GM21619 (cell line): ENCODE measurements at regions not wholly inside any gene's neighbourhood (a gene's known extent, or its start where the extent isn't known, plus 50 kb on each side); places are given as distances from the start of the nearest gene placed in this dataset.
"Not testable (repeated sequence)": the region's sequence is repeated elsewhere in the genome, so short reads cannot be mapped to it uniquely, and the experiment has no call there.

Source experiments
- ATAC-seq: cut with Tn5 transposase; IDR thresholded peaks from one replicate; pipeline ENCODE4 v1.9.1; 2021; ENCODE audit not compliant: unreplicated experiment

DNA sequence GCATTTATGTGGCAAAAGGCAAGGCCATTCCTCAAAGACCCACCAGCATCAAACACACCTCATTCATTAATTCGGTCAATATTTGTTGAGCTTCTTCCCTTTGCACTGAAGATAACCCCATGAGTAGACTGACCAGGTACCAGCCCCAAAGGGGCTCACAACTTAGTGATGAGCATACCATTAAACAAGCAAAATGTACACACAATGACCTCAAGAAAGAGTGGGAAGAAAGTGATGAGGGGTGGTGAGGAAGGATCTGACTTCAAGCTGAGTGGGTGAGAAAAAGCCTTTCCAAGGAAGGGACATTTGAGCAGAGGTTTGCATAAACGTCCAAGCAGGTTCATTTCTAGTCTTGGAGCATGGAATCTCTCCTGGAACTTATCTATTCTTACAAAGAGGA, 562.5 kb downstream of the TOX3 start:
- no peak for ATAC-seq

DNA sequence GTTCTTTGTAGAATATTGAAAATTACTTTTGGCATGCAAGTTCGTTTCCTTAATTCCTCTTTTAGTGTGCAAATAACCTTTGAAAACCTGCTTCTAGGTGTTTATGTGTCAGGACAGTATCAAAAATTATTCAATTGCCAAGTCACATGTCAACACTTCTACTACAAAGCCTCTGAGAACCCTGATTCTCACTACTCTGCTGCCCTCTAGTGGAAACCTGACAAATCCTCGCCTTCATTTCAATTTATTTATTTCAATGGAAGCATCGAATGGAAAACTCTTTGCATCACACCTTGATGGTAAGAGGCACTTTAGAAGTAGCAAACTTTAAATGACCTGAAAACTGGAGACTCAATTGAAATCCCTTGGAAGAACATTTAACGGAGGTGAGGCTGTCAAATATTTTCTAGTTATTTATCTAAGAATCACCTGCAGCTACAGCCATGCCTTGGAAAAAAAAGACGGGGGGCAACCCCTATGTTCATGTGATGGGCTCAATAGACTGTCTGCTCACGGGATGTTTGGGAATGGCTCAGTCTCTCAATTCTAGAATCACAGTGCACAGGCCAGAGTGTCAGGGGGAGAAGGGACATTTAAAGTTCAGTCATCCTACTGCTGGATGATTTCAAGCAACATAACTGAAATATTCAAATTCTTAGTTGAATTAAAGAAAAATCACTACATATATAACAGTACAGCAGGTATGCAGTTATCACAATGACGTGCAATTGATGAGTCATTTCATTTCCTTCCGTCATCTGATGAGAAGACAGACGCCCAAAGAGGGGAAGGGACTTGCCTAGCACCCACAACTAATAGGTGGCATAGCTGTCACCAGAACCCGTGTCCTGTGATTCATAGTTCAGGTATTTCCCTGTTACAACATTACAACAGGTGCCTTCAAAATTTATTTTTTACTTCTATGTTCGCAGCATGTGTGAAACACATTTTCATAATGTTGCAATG, 563.9 kb downstream of the TOX3 start:
- no peak for ATAC-seq

DNA sequence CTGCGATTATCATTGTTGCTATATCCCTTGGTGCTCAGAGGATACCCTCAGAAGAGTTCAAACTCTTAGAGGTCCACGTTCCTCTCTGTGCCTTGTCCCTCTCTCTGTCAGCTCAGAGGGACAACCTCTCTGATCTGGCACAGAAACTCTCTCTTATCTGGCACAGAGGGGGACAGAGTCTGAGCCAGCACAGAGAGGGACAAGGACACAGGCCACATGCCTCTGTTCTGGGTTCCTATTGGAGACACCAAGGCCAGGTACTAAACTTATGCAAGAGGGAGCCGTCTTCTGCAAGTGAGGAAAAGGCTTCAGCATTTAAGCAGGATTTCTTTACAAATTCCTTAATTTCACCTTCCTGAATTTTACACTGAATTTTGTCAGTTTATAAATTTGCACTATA, 565.2 kb downstream of the TOX3 start:
- ATAC-seq: no peak

DNA sequence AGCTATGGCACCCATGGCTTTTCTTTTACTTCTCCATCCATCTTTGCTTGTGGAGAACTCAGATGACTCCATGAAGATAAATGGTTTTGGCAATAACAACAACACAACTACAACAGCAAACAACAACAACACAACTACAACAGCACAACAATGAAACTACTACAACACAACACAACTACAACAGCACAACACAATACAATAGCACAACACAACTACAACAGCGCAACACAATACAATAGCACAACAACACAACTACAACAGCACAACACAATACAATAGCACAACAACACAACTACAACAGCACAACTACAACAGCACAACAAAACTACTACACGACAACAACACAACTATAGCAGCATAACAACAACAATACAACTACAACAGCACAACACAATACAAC, 569.4 kb downstream of the TOX3 start:
- ATAC-seq: not testable (repeated sequence)

DNA sequence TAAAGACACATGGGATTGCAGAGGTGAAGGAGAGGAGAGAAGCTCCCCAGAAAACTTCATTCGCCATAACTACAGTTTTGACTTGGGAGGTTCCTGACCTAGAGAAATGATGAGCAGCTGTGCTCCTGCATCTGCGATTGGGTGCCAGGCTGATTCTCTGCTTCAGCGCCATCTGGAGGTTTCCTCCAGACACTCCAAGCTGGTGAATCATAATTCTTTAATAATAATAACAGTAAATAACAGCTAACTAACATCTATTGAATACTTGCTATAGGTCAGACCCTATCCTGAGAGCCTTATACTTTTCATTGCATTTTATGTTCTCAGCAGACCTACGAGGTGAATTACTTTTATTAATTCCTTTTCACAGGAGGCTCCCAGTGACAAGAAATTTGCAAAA, 575.8 kb downstream of the TOX3 start:
- ATAC-seq: no peak

DNA sequence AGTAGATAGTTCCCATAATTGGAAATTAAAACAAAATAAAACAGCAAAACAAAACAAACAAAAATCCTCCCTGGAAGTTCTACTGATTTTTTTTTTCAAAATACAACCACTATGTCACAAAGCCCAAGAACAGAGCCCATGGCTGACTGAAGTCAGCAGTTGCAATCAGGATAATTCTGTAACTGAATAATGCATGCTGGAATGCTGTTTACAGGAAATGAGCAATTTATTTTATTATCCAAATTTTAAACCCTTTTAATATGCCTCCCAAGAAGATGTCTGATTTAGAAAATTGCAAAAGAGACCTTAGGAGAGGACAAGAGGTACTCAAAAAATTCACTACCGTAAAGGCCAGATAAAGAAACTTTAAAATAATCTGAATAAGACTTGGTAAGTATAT, 578.2 kb downstream of the TOX3 start:
- ATAC-seq: no peak

DNA sequence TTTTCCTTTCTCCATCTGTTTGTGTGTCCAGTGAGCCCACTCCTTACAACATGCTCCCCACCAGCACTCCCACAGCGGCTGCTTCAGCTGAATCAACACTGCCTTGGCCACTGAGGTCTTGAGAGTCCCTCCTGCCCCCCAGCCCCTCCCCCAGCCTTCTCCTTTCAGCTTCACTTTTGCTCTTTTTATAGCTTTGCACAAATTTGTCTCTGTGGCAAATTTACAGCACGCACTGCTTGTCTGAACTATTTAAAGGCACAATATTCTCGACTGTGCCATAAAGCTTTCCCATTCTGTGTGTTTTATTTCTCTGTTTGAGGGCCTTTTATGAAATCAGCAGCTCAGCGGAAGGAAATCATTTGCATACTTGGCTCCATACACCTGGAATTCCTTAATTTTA, 579.3 kb downstream of the TOX3 start:
- no peak for ATAC-seq

DNA sequence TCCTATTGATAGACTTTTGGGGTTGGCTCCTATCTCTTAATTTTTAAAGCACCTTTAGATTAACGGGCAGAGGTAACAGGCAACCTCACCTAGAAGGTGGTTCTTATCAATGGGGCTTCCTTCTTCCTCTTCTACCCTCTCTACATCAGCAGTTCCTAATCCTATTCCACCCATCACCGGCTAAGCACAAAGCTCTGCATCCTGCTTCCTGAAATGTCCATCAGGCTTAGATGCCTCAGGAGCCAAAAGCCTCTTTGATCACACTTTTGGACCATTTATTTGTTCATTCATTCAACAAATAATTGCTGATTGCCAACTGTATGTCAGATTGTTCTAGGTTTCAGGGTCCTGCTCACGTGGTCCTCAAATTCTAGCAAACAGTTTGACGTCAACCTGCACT, 586.0 kb downstream of the TOX3 start:
- no peak for ATAC-seq

DNA sequence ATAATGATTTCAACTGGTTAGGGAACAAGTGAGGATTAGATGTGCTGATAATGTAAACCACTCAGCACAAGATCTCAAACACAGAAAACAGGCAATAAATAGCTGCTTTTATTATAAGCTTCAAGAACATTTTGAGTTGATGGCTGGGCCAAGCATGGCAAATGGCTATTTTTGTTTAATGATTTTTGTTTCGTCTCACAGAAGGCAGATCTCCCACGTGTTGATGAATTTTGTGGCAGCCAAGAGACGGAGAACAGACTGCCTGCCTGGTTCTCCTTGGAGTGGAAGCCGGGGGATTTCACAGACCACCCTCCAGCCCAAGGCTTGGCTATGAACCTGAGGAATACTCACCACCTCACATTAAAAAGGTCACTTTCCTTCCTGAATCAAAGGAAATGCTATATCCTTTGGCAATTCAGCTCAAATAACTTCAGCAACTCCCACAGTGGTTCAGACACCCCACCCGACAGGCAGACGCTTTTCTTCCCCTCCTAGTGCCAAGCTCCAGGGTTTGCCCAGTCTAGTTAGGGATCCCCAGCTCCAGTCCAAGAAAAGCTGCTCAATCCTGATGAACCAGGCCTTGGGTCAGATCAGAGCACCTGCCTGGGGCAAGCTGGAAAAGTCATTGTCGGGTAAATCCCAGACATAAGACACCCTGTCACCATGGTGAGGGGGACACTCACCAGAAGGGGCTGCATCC, 593.5 kb downstream of the TOX3 start:
- ATAC-seq: no peak

DNA sequence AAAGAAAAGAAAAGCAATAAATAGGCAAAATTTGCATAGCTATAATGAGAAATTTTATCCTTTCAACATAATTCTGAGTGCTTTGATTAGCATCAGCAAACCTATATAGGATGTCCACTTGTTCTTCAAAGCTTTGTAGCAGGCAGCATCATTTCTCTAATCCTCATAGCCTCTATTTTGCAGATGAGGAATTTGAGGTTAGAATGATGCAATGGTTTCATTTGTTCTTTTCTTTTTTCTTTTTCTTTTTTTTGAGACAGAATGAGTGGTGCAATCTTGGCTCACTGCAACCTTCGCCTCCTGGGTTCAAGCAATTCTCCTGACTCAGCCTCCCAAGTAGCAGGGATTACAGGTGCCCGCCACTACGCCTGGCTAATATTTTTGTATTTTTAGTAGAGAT, 594.4 kb downstream of the TOX3 start:
- ATAC-seq: no peak

DNA sequence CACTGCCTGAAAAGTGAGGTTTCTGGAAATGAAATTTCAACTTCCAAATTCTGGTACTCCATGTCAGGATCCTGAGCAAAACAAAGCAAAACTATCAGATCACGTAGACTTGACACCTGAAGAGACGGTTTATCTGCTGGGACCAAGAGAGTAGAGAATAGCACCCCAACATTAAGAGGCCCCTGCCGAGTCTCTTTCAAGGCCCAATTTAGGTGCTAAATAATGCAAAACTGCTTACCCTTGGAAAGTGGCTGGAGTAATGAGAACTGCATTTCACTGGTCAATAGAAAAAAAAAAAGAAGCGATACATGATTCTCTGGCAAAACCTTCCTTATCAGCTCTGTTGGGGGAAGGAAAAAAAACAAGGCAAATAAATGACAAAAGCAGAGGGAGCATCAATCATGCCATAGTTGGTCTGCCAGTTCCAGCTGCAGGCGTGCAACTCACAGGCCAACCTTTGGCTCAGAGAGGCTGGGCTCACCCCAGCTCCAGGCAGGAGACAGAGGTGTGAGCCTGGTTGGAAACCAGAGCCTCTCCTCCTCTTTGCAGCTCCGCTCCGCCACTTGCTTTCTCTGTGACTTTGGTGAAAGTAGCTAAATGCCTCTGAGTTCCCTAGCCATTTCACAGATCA, 595.2 kb downstream of the TOX3 start:
- no peak for ATAC-seq

DNA sequence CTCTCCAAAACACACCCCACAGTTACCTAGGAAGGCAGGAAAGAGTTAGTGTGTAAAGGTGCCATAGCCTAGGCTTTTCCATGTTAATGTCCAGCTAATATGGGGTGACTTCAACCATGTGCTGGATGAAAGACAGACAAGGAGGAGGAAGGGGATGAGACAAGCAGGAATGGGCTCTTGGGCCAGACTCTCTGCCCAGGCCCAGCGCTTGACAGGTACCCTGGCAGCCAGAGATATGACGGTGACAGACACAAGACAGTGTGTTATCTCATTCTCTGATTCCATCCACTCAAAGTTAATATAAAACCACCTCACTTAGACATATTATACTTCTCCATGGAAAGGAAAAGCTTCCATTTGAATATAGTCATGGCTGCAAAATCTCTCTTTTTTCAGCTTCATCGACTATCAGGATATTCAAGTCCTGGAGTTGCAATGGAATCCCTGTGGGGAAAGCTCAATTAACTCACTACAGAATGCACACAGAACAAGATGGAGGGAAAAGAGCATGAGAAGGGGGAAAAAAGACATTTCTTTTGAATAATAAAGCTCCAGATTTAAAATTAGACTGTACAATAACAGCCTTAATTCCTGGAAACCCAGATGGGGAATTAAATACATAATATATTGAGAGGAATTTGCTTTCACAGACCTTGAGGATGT, 596.7 kb downstream of the TOX3 start:
- ATAC-seq: no peak

DNA sequence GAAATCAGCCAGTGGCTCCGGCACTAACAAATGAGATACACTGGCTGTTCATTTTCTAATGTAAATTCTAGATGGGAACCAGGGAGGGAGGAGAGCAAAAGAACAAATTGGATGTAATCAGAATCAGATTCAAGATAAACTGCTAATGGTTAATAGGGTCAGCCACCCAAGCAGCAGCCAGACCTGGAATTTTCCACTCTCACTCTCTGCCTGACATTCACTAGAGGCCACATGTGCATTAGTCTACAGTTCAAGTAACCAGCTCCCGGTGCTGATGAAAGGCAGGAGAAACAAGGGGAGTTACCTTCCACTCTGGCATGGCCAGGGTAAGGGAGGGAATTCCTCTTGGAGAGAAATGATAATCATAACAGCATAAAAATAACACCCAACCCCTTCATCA, 597.7 kb downstream of the TOX3 start:
- no peak for ATAC-seq

DNA sequence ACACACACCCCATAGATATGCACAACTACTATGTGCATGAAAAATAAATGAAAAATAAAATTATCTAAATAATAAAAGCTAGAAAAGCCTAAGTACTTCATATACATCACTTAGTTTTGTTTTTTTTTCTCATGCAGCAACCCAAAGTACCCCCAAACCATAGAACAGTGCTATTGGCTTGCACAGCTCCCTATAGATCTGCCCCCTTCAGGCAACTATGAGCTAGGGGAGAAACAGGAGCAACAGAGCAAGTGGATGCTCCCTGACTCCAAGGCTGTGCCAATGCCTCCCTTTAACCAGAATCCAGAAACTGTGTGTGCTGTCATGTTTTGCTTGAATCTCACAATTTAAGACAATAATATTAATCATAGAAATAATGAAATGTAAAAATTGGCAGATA, 605.5 kb downstream of the TOX3 start:
- no peak for ATAC-seq

DNA sequence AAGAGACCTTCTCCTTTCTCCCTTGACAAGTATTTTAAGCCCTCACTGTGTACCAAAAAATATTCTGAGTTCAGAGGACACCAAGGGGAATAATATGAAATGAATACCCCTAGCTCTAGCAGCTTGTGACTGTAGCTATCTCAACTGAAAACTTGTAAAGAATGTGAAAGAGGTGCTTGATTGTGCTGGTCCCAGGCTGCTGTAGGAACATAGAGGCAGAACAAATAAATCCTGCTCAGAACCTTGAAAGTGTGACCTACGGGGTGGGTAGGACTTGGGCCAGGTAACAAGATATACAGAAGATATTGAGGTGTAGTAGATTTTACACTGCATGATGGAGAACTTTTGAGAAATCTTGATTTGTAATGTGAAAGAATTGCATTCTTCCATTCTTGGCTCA, 606.8 kb downstream of the TOX3 start:
- ATAC-seq: no peak

DNA sequence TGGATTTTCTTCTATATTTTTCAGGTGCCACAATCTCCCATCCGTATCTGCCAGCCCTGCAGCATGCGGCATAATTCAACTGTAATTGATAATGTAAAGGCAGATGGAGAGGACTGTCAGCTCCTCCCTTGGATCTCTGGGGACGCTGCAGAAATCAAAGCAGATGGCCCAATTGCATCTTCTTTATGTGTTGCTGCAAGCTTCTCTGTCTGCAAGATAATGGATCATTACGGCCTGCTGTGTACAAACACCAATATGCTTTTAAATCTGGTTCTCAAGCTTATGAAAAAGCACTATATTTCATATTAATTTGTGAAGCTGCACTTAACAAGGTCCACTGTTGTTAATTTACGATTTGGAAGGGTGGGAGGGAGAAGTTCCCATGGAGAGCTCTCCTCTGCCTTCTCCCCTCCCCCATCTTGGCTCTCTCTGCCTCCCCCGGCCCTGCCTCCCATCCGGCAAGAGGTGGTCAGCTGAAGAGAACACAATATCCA, 607.5 kb downstream of the TOX3 start:
- no peak for ATAC-seq

DNA sequence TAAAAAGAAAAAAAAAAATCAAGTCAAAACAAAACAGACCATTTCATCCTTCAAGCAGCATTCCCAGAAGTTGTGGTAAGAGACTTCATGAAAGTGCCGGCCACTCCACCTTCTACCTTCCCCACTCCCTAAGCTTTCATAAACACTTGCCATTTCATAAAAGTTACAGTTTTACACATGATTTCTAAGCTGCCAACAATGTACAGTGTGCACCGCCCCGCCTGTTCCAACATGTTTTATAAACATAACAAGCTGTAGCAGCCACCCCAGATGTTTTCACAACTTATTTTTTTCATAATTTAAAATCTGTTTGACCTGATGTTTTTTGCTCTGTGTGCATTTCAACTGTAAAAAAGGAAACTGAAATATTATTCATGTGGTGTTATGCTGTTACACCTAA, 608.1 kb downstream of the TOX3 start:
- no peak for ATAC-seq

DNA sequence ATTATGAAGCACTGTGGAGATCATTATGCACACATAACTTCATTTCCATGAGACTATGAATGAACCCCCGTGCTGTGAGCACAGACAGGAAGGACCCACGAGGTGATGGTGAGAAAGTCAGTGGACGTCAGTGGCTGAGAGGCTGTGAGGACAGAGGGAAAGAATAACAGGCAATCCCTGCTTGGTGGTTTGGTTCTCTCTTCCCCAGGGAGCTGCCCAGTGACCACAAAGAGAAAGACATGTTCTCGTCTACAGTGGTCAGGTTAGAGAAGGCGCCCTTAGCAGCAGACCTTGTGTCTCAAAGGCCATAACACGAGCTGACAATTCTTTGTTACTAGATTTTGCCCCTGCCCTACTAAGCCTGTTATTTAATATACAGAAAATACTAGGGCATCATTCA, 609.2 kb downstream of the TOX3 start:
- ATAC-seq: no peak

DNA sequence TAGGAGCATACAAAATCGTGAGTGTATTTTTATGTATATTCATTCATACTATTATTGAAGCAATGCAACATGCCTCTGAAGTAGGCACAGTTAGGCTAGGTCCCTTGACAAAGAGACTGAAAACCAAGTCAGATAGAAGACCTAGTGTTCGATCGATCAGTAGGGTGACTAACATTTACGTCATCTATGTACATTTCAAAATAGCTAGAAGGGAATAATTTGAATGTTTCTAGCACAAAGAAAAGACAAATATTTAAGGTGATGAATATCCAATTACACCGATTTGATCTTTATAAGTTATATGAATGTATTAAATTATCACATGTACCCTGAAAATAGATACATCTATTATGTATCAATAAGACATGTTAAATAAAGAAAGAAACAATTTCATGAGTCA, 610.1 kb downstream of the TOX3 start:
- no peak for ATAC-seq

DNA sequence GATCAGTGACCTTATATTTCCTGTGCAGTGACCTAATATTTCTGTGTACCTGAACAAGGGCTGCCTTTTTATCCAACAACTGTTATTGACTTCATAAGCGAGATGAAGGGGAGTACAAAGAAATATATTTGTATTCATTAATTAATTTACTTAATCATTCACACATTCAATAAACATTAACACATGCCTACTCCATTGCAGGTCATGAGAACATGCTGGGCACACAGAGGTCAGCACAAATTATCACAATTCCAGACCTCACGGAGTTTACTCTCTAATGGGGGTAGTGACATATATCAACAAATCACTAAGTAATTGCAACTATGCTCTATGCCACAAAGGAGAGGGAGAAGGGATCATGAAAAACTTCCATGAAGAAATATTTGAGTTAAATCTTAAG, 614.6 kb downstream of the TOX3 start:
- no peak for ATAC-seq

DNA sequence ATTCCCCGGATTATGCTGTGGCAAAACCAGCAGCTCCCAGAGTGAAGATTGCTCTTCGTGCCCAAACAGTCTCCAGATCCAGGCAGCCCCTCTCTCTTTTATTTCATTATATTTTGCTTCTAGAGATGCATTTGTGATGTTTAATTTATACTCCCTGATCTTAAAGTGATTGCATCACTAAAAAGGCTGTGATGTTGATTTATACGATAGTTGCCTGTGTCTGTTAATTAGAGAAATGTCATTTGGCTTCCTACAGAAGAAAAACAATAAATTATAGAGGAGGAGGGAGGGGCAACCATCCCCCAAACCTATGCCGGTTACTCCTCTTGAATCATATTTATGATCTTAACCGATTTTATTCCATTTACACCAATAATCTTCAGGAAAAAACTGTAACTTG, 615.3 kb downstream of the TOX3 start:
- no peak for ATAC-seq
